Nephron progenitor cell (in vitro differentiated cells): ENCODE measurements at regions not wholly inside any gene's neighbourhood (a gene's known extent, or its start where the extent isn't known, plus 50 kb on each side); places are given as distances from the start of the nearest gene placed in this dataset.

Source experiments
- DNase-seq: peaks from one replicate; pipeline ENCODE4 v3.0.0; 2021
- H3K27ac Mint-ChIP-seq: 2 replicates; pipeline ENCODE4 v1.8.0; 2021; ENCODE audit warnings: mild to moderate bottlenecking, moderate library complexity, mixed read lengths
- H3K27me3 Mint-ChIP-seq: 2 replicates; pipeline ENCODE4 v1.8.0; 2021; ENCODE audit warnings: mild to moderate bottlenecking, low read depth, mixed read lengths; ENCODE audit not compliant: poor library complexity
- H3K36me3 Mint-ChIP-seq: 2 replicates; pipeline ENCODE4 v1.8.0; 2021; ENCODE audit warnings: low read depth, mixed read lengths
- H3K4me1 Mint-ChIP-seq: 2 replicates; pipeline ENCODE4 v1.8.0; 2021; ENCODE audit warnings: mixed read lengths
- H3K4me3 Mint-ChIP-seq: 2 replicates; pipeline ENCODE4 v1.8.0; 2021; ENCODE audit warnings: mild to moderate bottlenecking, moderate library complexity, mixed read lengths
- H3K9me3 Mint-ChIP-seq: 2 replicates; pipeline ENCODE4 v1.8.0; 2021; ENCODE audit warnings: mild to moderate bottlenecking, moderate library complexity, mixed read lengths
- CTCF ChIP-seq: fragments of 200-600 bp; sonication (generic); IDR thresholded peaks from 2 replicates; pipeline ENCODE4 v1.5.0; 2021; ENCODE audit warnings: antibody characterized with exemption

GRCh38 chr1:64417803-64418202, 52.1 kb upstream of the CACHD1 start:
- Mint-ChIP-seq H3K4me1 (no peaks in the 10 kb centered on the region), H3K4me3 (no peak overlapping the region), H3K27me3 (no peaks in the 10 kb centered on the region), H3K27ac (no peak overlapping the region), H3K36me3 (no peaks in the 10 kb centered on the region), H3K9me3 (peaks cover 19% of the 10 kb centered on the region)
- TF ChIP-seq CTCF, result no peak
- no peak for DNase-seq
